Endothelial cell of umbilical vein (primary cell): ENCODE measurements at regions not wholly inside any gene's neighbourhood (a gene's known extent, or its start where the extent isn't known, plus 50 kb on each side); places are given as distances from the start of the nearest gene placed in this dataset.

Source experiments
- BruUV-seq: library from RNA; stranded (reverse); fragments of 400-500 nt; replicated peaks from 2 replicates; lab custom pipeline; 2021; lab: Mats Ljungman, UMichigan
- CTCF ChIA-PET: fragments of 300-600, 350-600 bp; sonication (Branson Sonifier 250); formaldehyde crosslinking; loops from one replicate; lab custom pipeline; 2021; ENCODE audit warnings: antibody characterized with exemption, inconsistent platforms; lab: Charles Lee
- POLR2A ChIA-PET: fragments of 300-600, 350-600 bp; sonication (Branson Sonifier 250); formaldehyde crosslinking; loops from one replicate; lab custom pipeline; 2021; ENCODE audit warnings: antibody characterized with exemption, inconsistent platforms; lab: Charles Lee
- DNase-seq: peaks from one replicate; pipeline ENCODE4 v3.0.0-alpha.2; 2011; ENCODE audit warnings: low read depth, low spot score
- FAIRE-seq: peaks from 2 replicates; lab custom pipeline; 2011; peaks lifted over from hg19 to GRCh38; lab: Jason Lieb, UNC
- H2AFZ ChIP-seq: 2 replicates; pipeline ENCODE4 v1.6.0; 2012; ENCODE audit warnings: low read depth, low read length, control low read depth, inconsistent platforms
- H3K27ac ChIP-seq: 2 replicates; pipeline ENCODE4 v1.5.1; 2011; ENCODE audit warnings: low read depth, mild to moderate bottlenecking, control low read depth, low read length, moderate library complexity; ENCODE audit not compliant: insufficient read depth
- H3K27me3 ChIP-seq, 2 experiments: 2 replicates each; pipeline versions ENCODE4 v1.6.0 to v1.6.1; 2011; ENCODE audit warnings: low read length in 2 of 2, mixed read lengths in 1 of 2; ENCODE audit not compliant: control insufficient read depth in 2 of 2, insufficient read depth in 2 of 2
- H3K36me3 ChIP-seq, 2 experiments: 2 replicates in 1 of 2; 3 replicates in 1 of 2; pipeline ENCODE4 v1.5.1; 2011; ENCODE audit warnings: low read length in 2 of 2, mild to moderate bottlenecking in 1 of 2, moderate library complexity in 1 of 2; ENCODE audit not compliant: control insufficient read depth in 2 of 2, insufficient read depth in 2 of 2; ENCODE audit errors: extremely low read depth in 1 of 2
- H3K4me1 ChIP-seq: 3 replicates; pipeline ENCODE4 v1.5.1; 2011; ENCODE audit warnings: mild to moderate bottlenecking, low read length; ENCODE audit not compliant: control insufficient read depth, insufficient read depth; ENCODE audit errors: extremely low read depth
- H3K4me2 ChIP-seq: 2 replicates; pipeline ENCODE4 v1.6.1; 2011; ENCODE audit warnings: low read length, control low read depth, mixed read lengths; ENCODE audit not compliant: insufficient read depth
- H3K4me3 ChIP-seq, 3 experiments: fragments of 200-600 bp in 1 of 3; sonication (generic), shearing (Covaris generic) in 1 of 3; replicated peaks in 1 of 3; 2 replicates each; pipeline ENCODE4 v1.5.1; 2011 to 2016; ENCODE audit warnings: control low read depth in 3 of 3, low read length in 3 of 3, mild to moderate bottlenecking in 2 of 3, inconsistent platforms in 1 of 3, low read depth in 1 of 3, moderate library complexity in 1 of 3; ENCODE audit not compliant: insufficient read depth in 1 of 3
- H3K79me2 ChIP-seq: 2 replicates; pipeline ENCODE4 v1.6.0; 2012; ENCODE audit warnings: low read length, inconsistent platforms; ENCODE audit not compliant: control insufficient read depth, insufficient read depth
- H3K9ac ChIP-seq: replicated peaks from 2 replicates; pipeline ENCODE3; 2011; ENCODE audit warnings: low read length, control low read depth; ENCODE audit not compliant: insufficient read depth; ENCODE audit errors: extremely low read depth
- H3K9me1 ChIP-seq: replicated peaks from 3 replicates; pipeline ENCODE4 v1.6.0; 2011; ENCODE audit warnings: mild to moderate bottlenecking, low read length; ENCODE audit not compliant: control insufficient read depth, insufficient read depth; ENCODE audit errors: extremely low read depth
- H3K9me3 ChIP-seq: replicated peaks from 2 replicates; pipeline ENCODE4 v1.5.1; 2012; ENCODE audit warnings: low read length, inconsistent platforms; ENCODE audit not compliant: control insufficient read depth, insufficient read depth
- H4K20me1 ChIP-seq: replicated peaks from 2 replicates; pipeline ENCODE3; 2011; ENCODE audit warnings: mild to moderate bottlenecking, low read length; ENCODE audit not compliant: control insufficient read depth, insufficient read depth; ENCODE audit errors: extremely low read depth
- CTCF ChIP-seq, 2 donors: IDR thresholded peaks; 1 replicate in 1 of 2; 2 replicates in 1 of 2; pipeline ENCODE4 v1.5.1; 2011; ENCODE audit warnings: low read length in 2 of 2, mild to moderate bottlenecking in 2 of 2, moderate library complexity in 2 of 2, control low read depth in 1 of 2, inconsistent platforms in 1 of 2, low read depth in 1 of 2; ENCODE audit not compliant: insufficient read depth in 1 of 2; ENCODE audit errors: extremely low read depth in 1 of 2
- EZH2 ChIP-seq: IDR thresholded peaks from 2 replicates; pipeline ENCODE4 v1.6.1; 2012; ENCODE audit warnings: borderline replicate concordance, low read depth, mild to moderate bottlenecking, moderate library complexity, low read length, inconsistent platforms; ENCODE audit not compliant: severe bottlenecking
- FOS ChIP-seq: IDR thresholded peaks from 2 replicates; pipeline ENCODE4 v1.6.1; 2011; ENCODE audit warnings: mild to moderate bottlenecking, low read length, moderate library complexity, borderline replicate concordance; ENCODE audit not compliant: insufficient read depth
- GATA2 ChIP-seq: IDR thresholded peaks from 2 replicates; pipeline ENCODE4 v1.7.0; 2011; ENCODE audit warnings: low read depth, mild to moderate bottlenecking, moderate library complexity, mixed read lengths, low read length; ENCODE audit not compliant: insufficient read length, insufficient read depth
- JUN ChIP-seq: IDR thresholded peaks from 2 replicates; pipeline ENCODE4 v1.6.1; 2011; ENCODE audit warnings: borderline replicate concordance, low read depth; ENCODE audit not compliant: insufficient read length, insufficient read depth
- MAX ChIP-seq: IDR thresholded peaks from 2 replicates; pipeline ENCODE4 v1.6.1; 2011; ENCODE audit not compliant: insufficient read depth, insufficient read length
- MYC ChIP-seq: IDR thresholded peaks from one replicate; pipeline ENCODE4 v1.6.1; 2011; ENCODE audit warnings: mild to moderate bottlenecking, low read depth, low read length
- POLR2A ChIP-seq: IDR thresholded peaks from 2 replicates; pipeline ENCODE4 v1.6.1; 2012; ENCODE audit warnings: low read depth, mild to moderate bottlenecking, control low read depth, low read length
- POLR2AphosphoS5 ChIP-seq: IDR thresholded peaks from 2 replicates; pipeline ENCODE4 v1.6.1; 2012; ENCODE audit warnings: low read depth, mild to moderate bottlenecking, control low read depth, low read length, moderate library complexity; ENCODE audit not compliant: insufficient read depth
- dilution Hi-C: fragments of 300-500 bp; cut with MboI; formaldehyde crosslinking; loops from one replicate; pipeline ENCODE4 v1.15.0; 2019; ENCODE audit warnings: low sequenced_read_pairs; ENCODE audit not compliant: extremely low pct_ligation_motif_present
- intact Hi-C: fragments of 100-400 bp; cut with micrococcal nuclease; formaldehyde crosslinking; loops from one replicate; pipeline ENCODE4 v1.10.0; 2022

GRCh38 chr6:3646616-3647362 lies 104.7 kb downstream of the PXDC1 start:
- TF ChIP-seq GATA2: no peak
- no peak for TF ChIP-seq FOS
- no peak for TF ChIP-seq CTCF (IDR thresholded peaks at IDR 0.05; ENCODE audit: extremely low read depth in 1 of 2, insufficient read depth in 1 of 2, low read depth in 1 of 2, low read length in 2 of 2)
- no peak overlapping the region for H3K9ac ChIP-seq
- H3K27ac ChIP-seq: no peak overlapping the region
- no peak overlapping the region for H3K4me3 ChIP-seq
- no peaks in the 10 kb centered on the region for H3K4me1 ChIP-seq
- no peaks in the 10 kb centered on the region for H3K79me2 ChIP-seq
- no peaks in the 10 kb centered on the region for H3K9me3 ChIP-seq
- DNase-seq (no peak), FAIRE-seq (no peak)
- no peaks in the 10 kb centered on the region for H3K9me1 ChIP-seq
- intact Hi-C loops (loop anchor here (1.0 kb wide), 1 partner anchor 32 kb away; no protein-coding TSS in a partner anchor), dilution Hi-C loops (no loop called here)
- H3K4me2 ChIP-seq: no peak overlapping the region
- H3K36me3 ChIP-seq: no peaks in the 10 kb centered on the region
- CTCF ChIA-PET: interaction anchor here (0.7 kb wide), 1 partner anchor 20 kb away, joined by 3 read pairs; no protein-coding TSS in a partner anchor
- H4K20me1 ChIP-seq: no peaks in the 10 kb centered on the region
- H2AFZ ChIP-seq: no peak overlapping the region
- BruUV-seq: no TSS peak
- peaks cover 0 to 2% of the 10 kb centered on the region in 2 experiments for H3K27me3 ChIP-seq
- POLR2A ChIA-PET: no interaction called here

- Histone ChIP-seq H3K9ac (no peak overlapping the region), H3K79me2 (no peaks in the 10 kb centered on the region), H3K4me1 (no peaks in the 10 kb centered on the region), H3K36me3 (no peaks in the 10 kb centered on the region), H3K9me1 (no peaks in the 10 kb centered on the region), H3K4me3 (no peak overlapping the region), H3K4me2 (no peak overlapping the region), H4K20me1 (no peaks in the 10 kb centered on the region), H2AFZ (no peak overlapping the region), H3K9me3 (no peaks in the 10 kb centered on the region), H3K27ac (no peak overlapping the region), H3K27me3 (peaks cover 0 to 2% of the 10 kb centered on the region in 2 experiments)
- intact Hi-C loops: no loop called here
- DNase-seq (no peak), FAIRE-seq (no peak)
- ChIA-PET POLR2A (no interaction called here), CTCF (no interaction called here)
- dilution Hi-C loops: no loop called here
- no peak for TF ChIP-seq MAX
- TF ChIP-seq CTCF (IDR thresholded peaks at IDR 0.05; ENCODE audit: extremely low read depth in 1 of 2, insufficient read depth in 1 of 2, low read depth in 1 of 2, low read length in 2 of 2): no peak
- TF ChIP-seq POLR2A: no peak
- TF ChIP-seq JUN: no peak
- TF ChIP-seq MYC: no peak
- no peak for TF ChIP-seq FOS
- TF ChIP-seq POLR2AphosphoS5: no peak
- TF ChIP-seq GATA2: no peak
- no peak for TF ChIP-seq EZH2
- BruUV-seq: no TSS peak
These were observed 106.8 kb downstream of the PXDC1 start for GRCh38 chr6:3644739-3645012.
